LNCAP (cell line): ENCODE measurements at regions not wholly inside any gene's neighbourhood (a gene's known extent, or its start where the extent isn't known, plus 50 kb on each side); places are given as distances from the start of the nearest gene placed in this dataset.

ENCODE experiments used
- CTCF ChIP-seq: fragments of 450-650 bp; IDR thresholded peaks from 2 replicates; pipeline ENCODE4 v1.5.1; 2017; ENCODE audit warnings: mild to moderate bottlenecking

DNA sequence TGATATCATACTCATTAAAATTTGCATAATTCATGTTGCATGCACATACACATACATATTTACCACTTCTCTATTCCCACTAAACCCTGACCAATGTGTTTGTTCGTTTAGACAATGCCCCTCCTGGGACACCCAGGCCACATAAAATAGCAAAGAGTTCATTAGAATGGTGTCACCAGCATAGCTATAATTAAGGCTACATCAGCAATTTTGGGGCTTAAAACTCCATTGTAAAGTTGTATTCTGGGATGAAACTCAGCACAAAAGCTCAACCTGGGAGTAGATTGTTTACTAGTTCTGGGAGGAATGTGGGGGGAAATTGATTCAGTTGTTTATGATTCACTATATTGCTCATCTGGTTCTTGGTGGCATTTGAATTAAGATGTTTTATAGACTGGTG, 522.2 kb upstream of the SUCLG2 start:
- no peak for TF ChIP-seq CTCF

GRCh38 chr3:68173012-68173634, 518.7 kb upstream of the SUCLG2 start:
- no peak for TF ChIP-seq CTCF

GRCh38 chr3:68172039-68172438, 517.6 kb upstream of the SUCLG2 start:
- no peak for TF ChIP-seq CTCF

- no peak for TF ChIP-seq CTCF
These were observed 509.6 kb upstream of the SUCLG2 start for GRCh38 chr3:68163968-68164367.

DNA sequence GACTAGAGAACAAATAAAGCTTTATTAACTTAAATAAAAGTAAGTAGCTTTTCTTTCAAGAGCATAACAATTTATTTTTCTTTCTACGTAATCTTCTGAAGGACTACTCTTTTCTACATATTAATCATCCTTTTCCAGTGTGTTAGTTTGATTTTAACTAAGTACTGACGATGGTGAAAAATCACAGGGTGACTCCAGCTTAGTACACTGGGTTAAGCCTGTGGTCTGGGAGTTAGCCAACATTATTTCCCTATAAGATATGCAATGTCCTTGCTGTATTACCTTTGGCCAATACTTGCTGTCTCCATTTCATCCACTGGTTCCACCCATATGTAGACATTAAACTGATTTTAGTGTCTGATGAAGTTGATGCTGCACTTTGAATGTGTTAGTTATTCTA, 508.6 kb upstream of the SUCLG2 start:
- TF ChIP-seq CTCF: no peak

GRCh38 chr3:68162644-68163043, 508.2 kb upstream of the SUCLG2 start:
- TF ChIP-seq CTCF: no peak

DNA sequence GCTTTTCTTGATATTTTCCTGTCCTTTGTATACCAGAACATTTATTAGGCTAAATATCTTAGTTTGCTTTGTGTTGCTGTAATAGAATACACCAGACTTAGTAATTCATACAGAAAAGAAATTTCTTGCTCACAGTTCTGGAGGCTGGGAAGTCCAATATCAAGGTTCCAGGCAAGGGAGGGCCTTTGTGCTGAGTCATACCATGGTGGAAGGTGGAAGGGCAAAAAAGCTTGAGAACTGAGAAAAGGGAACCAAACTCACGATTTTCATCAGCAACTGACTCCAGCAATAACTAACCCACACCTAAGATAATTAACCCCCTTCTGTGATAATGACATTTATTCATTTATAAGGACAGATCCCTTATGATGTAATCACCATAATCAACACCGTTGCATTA, 496.9 kb upstream of the SUCLG2 start:
- no peak for TF ChIP-seq CTCF

- TF ChIP-seq CTCF: no peak
These were observed 494.0 kb upstream of the SUCLG2 start for GRCh38 chr3:68148447-68148846.
